ENCODE measurements at regions not wholly inside any gene's neighbourhood (a gene's known extent, or its start where the extent isn't known, plus 50 kb on each side); places are given as distances from the start of the nearest gene placed in this dataset.

- H3K4me3 ChIP-seq = no peak overlapping the region
- intact Hi-C loops (cut with DNase I; ENCODE audit: low total_unique reads) = no loop called here
- no peak for TF ChIP-seq POLR2A (IDR thresholded peaks at IDR 0.05)
- TF ChIP-seq, protein P1, sequence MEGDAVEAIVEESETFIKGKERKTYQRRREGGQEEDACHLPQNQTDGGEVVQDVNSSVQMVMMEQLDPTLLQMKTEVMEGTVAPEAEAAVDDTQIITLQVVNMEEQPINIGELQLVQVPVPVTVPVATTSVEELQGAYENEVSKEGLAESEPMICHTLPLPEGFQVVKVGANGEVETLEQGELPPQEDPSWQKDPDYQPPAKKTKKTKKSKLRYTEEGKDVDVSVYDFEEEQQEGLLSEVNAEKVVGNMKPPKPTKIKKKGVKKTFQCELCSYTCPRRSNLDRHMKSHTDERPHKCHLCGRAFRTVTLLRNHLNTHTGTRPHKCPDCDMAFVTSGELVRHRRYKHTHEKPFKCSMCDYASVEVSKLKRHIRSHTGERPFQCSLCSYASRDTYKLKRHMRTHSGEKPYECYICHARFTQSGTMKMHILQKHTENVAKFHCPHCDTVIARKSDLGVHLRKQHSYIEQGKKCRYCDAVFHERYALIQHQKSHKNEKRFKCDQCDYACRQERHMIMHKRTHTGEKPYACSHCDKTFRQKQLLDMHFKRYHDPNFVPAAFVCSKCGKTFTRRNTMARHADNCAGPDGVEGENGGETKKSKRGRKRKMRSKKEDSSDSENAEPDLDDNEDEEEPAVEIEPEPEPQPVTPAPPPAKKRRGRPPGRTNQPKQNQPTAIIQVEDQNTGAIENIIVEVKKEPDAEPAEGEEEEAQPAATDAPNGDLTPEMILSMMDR (IDR thresholded peaks at IDR 0.05) = no peak
Observed at GRCh38 chr4:67161311-67161710, 384.0 kb downstream of the CENPC start.

DNA sequence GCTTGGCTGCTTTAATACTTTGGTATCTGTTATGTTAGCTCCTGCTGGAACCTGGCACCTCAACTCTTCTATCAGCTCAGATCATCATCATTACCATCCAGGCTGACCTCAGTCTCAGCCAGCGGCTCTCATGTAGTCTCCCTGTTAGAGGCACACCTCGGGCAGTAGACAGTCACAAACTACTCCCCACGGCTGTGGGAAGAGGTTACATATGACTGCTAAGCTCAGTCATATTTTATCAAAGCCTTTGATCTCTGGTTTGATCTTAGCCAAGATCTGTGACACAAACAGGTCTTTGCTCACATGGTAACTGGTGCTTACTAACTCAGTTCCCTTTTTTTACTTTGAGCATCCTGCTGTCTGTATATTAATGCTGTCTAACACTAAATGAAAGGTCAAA is 384.9 kb downstream of the CENPC start:
- no peaks in the 10 kb centered on the region for H3K36me3 ChIP-seq
- H3K4me3 ChIP-seq = no peak overlapping the region
- no peaks in the 10 kb centered on the region for H3K27me3 ChIP-seq
- no peaks in the 10 kb centered on the region for H3K9me3 ChIP-seq
- DNase-seq = no peak
- no peak overlapping the region for H3K27ac ChIP-seq
- intact Hi-C loops (cut with DNase I; ENCODE audit: low total_unique reads) = no loop called here
- no peaks in the 10 kb centered on the region for H3K4me1 ChIP-seq
- TF ChIP-seq POLR2A (IDR thresholded peaks at IDR 0.05) = no peak
- TF ChIP-seq, protein P1 (IDR thresholded peaks at IDR 0.05) = no peak

More at GRCh38 chr4:67161311-67161710, 384.0 kb downstream of the CENPC start:
- H3K4me1 ChIP-seq = no peaks in the 10 kb centered on the region
- no peak for DNase-seq
- H3K9me3 ChIP-seq = no peaks in the 10 kb centered on the region
- H3K27me3 ChIP-seq = no peaks in the 10 kb centered on the region
- no peak overlapping the region for H3K27ac ChIP-seq
- H3K36me3 ChIP-seq = no peaks in the 10 kb centered on the region

DNA sequence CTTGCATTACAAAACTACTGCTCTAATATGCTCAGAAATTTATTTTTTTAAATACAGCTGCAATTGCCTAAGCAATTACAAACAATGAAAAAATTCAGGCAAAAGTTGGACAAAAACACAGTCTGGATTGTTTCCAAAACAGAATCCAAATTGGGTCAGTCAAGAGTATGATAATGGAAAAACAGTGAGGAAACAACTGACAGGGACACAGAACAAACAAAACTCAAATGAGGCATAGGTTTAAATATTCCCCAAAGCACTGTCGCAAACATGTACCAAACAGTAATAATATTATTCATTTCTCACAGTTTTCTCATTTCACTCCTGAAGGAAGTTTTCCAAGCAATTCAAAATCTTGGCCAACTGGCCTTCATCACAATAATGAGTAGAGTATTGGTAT is 386.6 kb downstream of the CENPC start:
- Histone ChIP-seq H3K36me3 (no peaks in the 10 kb centered on the region), H3K9me3 (no peaks in the 10 kb centered on the region), H3K27ac (no peak overlapping the region), H3K4me3 (no peak overlapping the region), H3K4me1 (no peaks in the 10 kb centered on the region), H3K27me3 (no peaks in the 10 kb centered on the region)
- no peak for DNase-seq
- no peak for TF ChIP-seq POLR2A (IDR thresholded peaks at IDR 0.05)
- TF ChIP-seq, protein P1 (IDR thresholded peaks at IDR 0.05) = no peak
- intact Hi-C loops (cut with DNase I; ENCODE audit: low total_unique reads) = no loop called here

GRCh38 chr4:67152976-67153375 is 392.3 kb downstream of the CENPC start:
- Histone ChIP-seq H3K4me3 (no peak overlapping the region), H3K9me3 (no peaks in the 10 kb centered on the region), H3K27ac (no peak overlapping the region), H3K27me3 (no peaks in the 10 kb centered on the region), H3K4me1 (no peaks in the 10 kb centered on the region), H3K36me3 (no peaks in the 10 kb centered on the region)
- no peak for DNase-seq
- intact Hi-C loops (cut with DNase I; ENCODE audit: low total_unique reads) = no loop called here
- no peak for TF ChIP-seq POLR2A (IDR thresholded peaks at IDR 0.05)
- TF ChIP-seq, protein P1 (IDR thresholded peaks at IDR 0.05) = no peak

- DNase-seq = no peak
- intact Hi-C loops (cut with DNase I; ENCODE audit: low total_unique reads) = no loop called here
- Histone ChIP-seq H3K27ac (no peak overlapping the region), H3K4me1 (no peaks in the 10 kb centered on the region), H3K27me3 (no peaks in the 10 kb centered on the region), H3K9me3 (no peaks in the 10 kb centered on the region), H3K4me3 (no peak overlapping the region), H3K36me3 (no peaks in the 10 kb centered on the region)
- TF ChIP-seq POLR2A (IDR thresholded peaks at IDR 0.05) = no peak
- TF ChIP-seq, protein P1 (IDR thresholded peaks at IDR 0.05) = no peak
Observed at GRCh38 chr4:67151376-67152343, 393.6 kb downstream of the CENPC start.

All from uterus (tissue), 3 donors.